Loucy (cell line): ENCODE measurements at regions not wholly inside any gene's neighbourhood (a gene's known extent, or its start where the extent isn't known, plus 50 kb on each side); places are given as distances from the start of the nearest gene placed in this dataset.

Source experiments
- EZH2phosphoT487 ChIP-seq: fragments of 200-600 bp; IDR thresholded peaks from 2 replicates; pipeline ENCODE4 v1.6.1; 2018; ENCODE audit warnings: antibody characterized with exemption, mild to moderate bottlenecking, moderate library complexity, borderline replicate concordance
- TF ChIP-seq, protein P1 (sequence below): fragments of 200-600 bp; sonication (generic); conservative IDR thresholded peaks from 2 replicates; pipeline ENCODE4 v1.5.1; 2014; ENCODE audit warnings: mild to moderate bottlenecking, antibody characterized with exemption, low read length

DNA sequence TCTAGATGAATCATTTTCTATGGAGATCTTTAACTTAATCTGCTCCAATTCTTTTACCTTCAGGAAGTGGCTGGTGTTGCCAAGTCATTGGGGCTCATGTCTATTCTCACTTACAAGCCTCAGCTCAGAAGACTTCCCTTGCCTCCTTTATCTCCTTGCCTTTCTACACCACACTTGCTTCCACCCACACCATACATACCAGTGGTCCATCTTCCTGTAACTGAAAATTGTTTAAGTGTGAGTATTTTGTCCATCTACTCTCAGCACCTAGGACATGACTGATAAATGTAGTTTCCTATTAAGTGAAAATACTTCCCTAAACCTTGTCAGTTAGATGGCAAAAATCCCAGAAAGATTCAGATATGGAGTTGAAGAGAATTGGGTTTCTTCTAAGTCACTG, 199.7 kb upstream of the CPNE8 start:
- TF ChIP-seq, protein P1, sequence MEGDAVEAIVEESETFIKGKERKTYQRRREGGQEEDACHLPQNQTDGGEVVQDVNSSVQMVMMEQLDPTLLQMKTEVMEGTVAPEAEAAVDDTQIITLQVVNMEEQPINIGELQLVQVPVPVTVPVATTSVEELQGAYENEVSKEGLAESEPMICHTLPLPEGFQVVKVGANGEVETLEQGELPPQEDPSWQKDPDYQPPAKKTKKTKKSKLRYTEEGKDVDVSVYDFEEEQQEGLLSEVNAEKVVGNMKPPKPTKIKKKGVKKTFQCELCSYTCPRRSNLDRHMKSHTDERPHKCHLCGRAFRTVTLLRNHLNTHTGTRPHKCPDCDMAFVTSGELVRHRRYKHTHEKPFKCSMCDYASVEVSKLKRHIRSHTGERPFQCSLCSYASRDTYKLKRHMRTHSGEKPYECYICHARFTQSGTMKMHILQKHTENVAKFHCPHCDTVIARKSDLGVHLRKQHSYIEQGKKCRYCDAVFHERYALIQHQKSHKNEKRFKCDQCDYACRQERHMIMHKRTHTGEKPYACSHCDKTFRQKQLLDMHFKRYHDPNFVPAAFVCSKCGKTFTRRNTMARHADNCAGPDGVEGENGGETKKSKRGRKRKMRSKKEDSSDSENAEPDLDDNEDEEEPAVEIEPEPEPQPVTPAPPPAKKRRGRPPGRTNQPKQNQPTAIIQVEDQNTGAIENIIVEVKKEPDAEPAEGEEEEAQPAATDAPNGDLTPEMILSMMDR: no peak
- no peak for TF ChIP-seq EZH2phosphoT487
